ENCODE measurements at regions not wholly inside any gene's neighbourhood (a gene's known extent, or its start where the extent isn't known, plus 50 kb on each side); places are given as distances from the start of the nearest gene placed in this dataset.

DNA sequence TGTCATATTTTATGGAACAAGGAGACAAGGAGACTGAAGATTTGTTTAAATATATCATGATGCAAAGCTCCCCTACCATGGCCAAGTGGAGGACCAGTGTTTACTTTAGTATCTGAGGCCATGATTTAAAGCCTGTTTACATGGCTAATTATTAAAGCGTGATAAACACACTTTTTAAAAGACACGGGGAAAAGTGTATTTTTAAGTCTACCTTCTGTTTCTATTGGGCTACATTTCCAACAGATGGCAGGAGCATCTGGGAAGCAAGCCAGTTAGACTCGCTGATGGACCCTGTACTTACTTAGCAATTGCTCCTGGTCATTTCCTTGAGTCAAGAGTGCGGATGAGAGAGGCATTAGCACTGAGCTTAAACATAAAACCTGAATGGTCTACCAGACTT is 480.3 kb upstream of the SEMA6A start:
- Histone ChIP-seq H3K4me2 (ENCODE audit: low read length) (no peak overlapping the region), H3K27me3 (ENCODE audit: insufficient read depth, low read depth, low read length) (no peaks in the 10 kb centered on the region), H3K79me2 (replicated peaks; ENCODE audit: insufficient read depth, low read length) (no peaks in the 10 kb centered on the region), H2AFZ (ENCODE audit: low read depth, low read length) (no peak overlapping the region), H3F3A (ENCODE audit: insufficient read depth, low read length, poor library complexity, severe bottlenecking) (no peaks in the 10 kb centered on the region), H3K27ac (ENCODE audit: low read length) (no peak overlapping the region), H3K9ac (ENCODE audit: low read length) (no peak overlapping the region), H3K9me2 (ENCODE audit: insufficient read depth, low read length) (no peaks in the 10 kb centered on the region), H3K36me3 (ENCODE audit: insufficient read depth, low read length) (no peaks in the 10 kb centered on the region), H3K4me3 (ENCODE audit: low read length) (no peak overlapping the region), H3K9me3 (ENCODE audit: low read length) (no peaks in the 10 kb centered on the region), H4K20me1 (ENCODE audit: insufficient read depth) (no peaks in the 10 kb centered on the region)
- TF ChIP-seq RAD21 (conservative IDR thresholded peaks at IDR 0.05) (no peak), EZH2 (IDR thresholded peaks at IDR 0.05; ENCODE audit: borderline replicate concordance, insufficient read depth, low read length, poor library complexity, severe bottlenecking) (no peak)

DNA sequence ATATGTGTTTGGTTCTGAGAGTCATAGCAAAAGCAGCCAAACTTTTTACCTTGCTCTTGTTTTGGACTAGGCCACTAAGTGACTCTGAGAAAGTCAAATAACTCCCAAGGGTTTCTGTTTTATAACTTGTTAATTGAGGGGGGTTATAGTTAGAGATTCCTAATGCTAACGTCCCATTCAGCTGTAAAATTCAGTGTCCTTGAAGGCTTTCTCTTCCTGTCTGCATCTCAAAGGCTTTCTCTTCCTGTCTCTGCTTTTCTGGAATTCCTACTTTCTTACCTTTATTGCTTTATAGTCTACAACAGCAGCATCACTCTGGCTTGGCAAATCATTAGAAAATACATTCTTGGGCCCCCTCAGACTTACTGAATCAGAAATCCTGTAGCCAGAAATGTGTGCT is 479.5 kb upstream of the SEMA6A start:
- no peaks in the 10 kb centered on the region for H3K36me3 ChIP-seq (ENCODE audit: insufficient read depth, low read length)
- TF ChIP-seq RAD21 (conservative IDR thresholded peaks at IDR 0.05) (no peak), MXI1 (conservative IDR thresholded peaks at IDR 0.05; ENCODE audit: poor library complexity, severe bottlenecking) (no peak), SMC3 (conservative IDR thresholded peaks at IDR 0.05; ENCODE audit: poor library complexity) (no peak), EP300 (conservative IDR thresholded peaks at IDR 0.05; ENCODE audit: poor library complexity, severe bottlenecking) (no peak), EZH2 (IDR thresholded peaks at IDR 0.05; ENCODE audit: borderline replicate concordance, insufficient read depth, low read length, poor library complexity, severe bottlenecking) (no peak), POLR2AphosphoS5 (IDR thresholded peaks at IDR 0.05) (no peak)
- TF ChIP-seq, protein P1, sequence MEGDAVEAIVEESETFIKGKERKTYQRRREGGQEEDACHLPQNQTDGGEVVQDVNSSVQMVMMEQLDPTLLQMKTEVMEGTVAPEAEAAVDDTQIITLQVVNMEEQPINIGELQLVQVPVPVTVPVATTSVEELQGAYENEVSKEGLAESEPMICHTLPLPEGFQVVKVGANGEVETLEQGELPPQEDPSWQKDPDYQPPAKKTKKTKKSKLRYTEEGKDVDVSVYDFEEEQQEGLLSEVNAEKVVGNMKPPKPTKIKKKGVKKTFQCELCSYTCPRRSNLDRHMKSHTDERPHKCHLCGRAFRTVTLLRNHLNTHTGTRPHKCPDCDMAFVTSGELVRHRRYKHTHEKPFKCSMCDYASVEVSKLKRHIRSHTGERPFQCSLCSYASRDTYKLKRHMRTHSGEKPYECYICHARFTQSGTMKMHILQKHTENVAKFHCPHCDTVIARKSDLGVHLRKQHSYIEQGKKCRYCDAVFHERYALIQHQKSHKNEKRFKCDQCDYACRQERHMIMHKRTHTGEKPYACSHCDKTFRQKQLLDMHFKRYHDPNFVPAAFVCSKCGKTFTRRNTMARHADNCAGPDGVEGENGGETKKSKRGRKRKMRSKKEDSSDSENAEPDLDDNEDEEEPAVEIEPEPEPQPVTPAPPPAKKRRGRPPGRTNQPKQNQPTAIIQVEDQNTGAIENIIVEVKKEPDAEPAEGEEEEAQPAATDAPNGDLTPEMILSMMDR (IDR thresholded peaks at IDR 0.05; ENCODE audit: poor library complexity, severe bottlenecking), result no peak
- no peak overlapping the region for H3K4me3 ChIP-seq (ENCODE audit: low read length)
- no peak overlapping the region for H3K9ac ChIP-seq (ENCODE audit: low read length)
- no peaks in the 10 kb centered on the region for H3K9me3 ChIP-seq (ENCODE audit: low read length)
- H3K27me3 ChIP-seq (ENCODE audit: insufficient read depth, low read depth, low read length), result no peaks in the 10 kb centered on the region
- H3K4me2 ChIP-seq (ENCODE audit: low read length), result no peak overlapping the region
- no peaks in the 10 kb centered on the region for H3K79me2 ChIP-seq (replicated peaks; ENCODE audit: insufficient read depth, low read length)
- H3K9me2 ChIP-seq (ENCODE audit: insufficient read depth, low read length), result no peaks in the 10 kb centered on the region
- H3K27ac ChIP-seq (ENCODE audit: low read length), result no peak overlapping the region
- H2AFZ ChIP-seq (ENCODE audit: low read depth, low read length), result no peak overlapping the region
- no peaks in the 10 kb centered on the region for H3F3A ChIP-seq (ENCODE audit: insufficient read depth, low read length, poor library complexity, severe bottlenecking)
- no peaks in the 10 kb centered on the region for H4K20me1 ChIP-seq (ENCODE audit: insufficient read depth)

DNA sequence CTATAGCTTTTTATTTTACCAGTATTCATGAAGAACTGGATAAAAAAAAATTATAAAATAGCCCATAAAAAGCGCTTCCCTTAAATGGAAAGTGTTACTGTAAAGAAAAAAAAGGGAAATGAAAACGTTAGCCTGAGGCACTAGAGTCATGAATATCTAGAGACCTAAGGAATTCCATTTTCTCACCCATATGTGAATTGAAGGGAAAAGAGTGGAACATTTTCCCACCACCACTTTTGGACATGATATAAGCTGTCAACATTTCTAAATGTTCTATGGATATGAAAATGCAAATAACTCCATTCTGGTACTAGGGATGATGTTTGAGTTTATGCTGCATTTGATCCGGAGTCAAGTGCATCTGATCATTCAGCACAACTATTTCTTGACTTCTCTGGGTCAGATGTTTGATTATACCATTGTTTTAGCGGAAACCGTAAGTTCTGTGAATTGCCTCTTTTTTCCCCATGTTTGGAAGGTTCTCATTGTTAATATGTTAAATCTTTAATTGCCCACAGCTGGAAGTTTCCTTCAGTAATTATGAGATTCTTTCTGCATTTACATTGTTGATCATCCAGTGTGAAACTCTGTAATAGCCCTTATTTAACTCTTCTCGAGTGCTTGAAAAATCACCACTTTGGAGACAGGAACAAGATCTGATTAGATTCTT is 467.4 kb upstream of the SEMA6A start:
- Histone ChIP-seq H3K27ac (ENCODE audit: low read length) (no peak overlapping the region), H3K9me3 (ENCODE audit: low read length) (no peaks in the 10 kb centered on the region), H3K9ac (ENCODE audit: low read length) (no peak overlapping the region), H3F3A (ENCODE audit: insufficient read depth, low read length, poor library complexity, severe bottlenecking) (no peaks in the 10 kb centered on the region), H3K4me2 (ENCODE audit: low read length) (no peak overlapping the region), H3K9me2 (ENCODE audit: insufficient read depth, low read length) (no peaks in the 10 kb centered on the region), H2AFZ (ENCODE audit: low read depth, low read length) (no peak overlapping the region), H3K36me3 (ENCODE audit: insufficient read depth, low read length) (no peaks in the 10 kb centered on the region), H3K4me3 (ENCODE audit: low read length) (no peak overlapping the region), H3K27me3 (ENCODE audit: insufficient read depth, low read depth, low read length) (no peaks in the 10 kb centered on the region), H3K79me2 (replicated peaks; ENCODE audit: insufficient read depth, low read length) (no peaks in the 10 kb centered on the region), H4K20me1 (ENCODE audit: insufficient read depth) (no peaks in the 10 kb centered on the region)
- TF ChIP-seq, protein P1 (IDR thresholded peaks at IDR 0.05; ENCODE audit: poor library complexity, severe bottlenecking), result no peak
- TF ChIP-seq MXI1 (conservative IDR thresholded peaks at IDR 0.05; ENCODE audit: poor library complexity, severe bottlenecking) (no peak), EP300 (conservative IDR thresholded peaks at IDR 0.05; ENCODE audit: poor library complexity, severe bottlenecking) (no peak), TAF1 (IDR thresholded peaks at IDR 0.05; ENCODE audit: low read depth) (no peak), POLR2AphosphoS5 (IDR thresholded peaks at IDR 0.05) (no peak)
